ENCODE measurements at regions not wholly inside any gene's neighbourhood (a gene's known extent, or its start where the extent isn't known, plus 50 kb on each side); places are given as distances from the start of the nearest gene placed in this dataset.
"Not testable (repeated sequence)": the region's sequence is repeated elsewhere in the genome, so short reads cannot be mapped to it uniquely, and the experiment has no call there.

- FAIRE-seq: no peak
These were observed 187.1 kb downstream of the UACA start for GRCh38 chr15:70576276-70576675.

GRCh38 chr15:70575231-70576226 lies 187.8 kb downstream of the UACA start:
- FAIRE-seq: no peak

- FAIRE-seq: not testable (repeated sequence)
These were observed 189.0 kb downstream of the UACA start for GRCh38 chr15:70574325-70574724.

- no peak for FAIRE-seq
These were observed 190.1 kb downstream of the UACA start for GRCh38 chr15:70573121-70573850.

- no peak for FAIRE-seq
These were observed 193.6 kb downstream of the UACA start for GRCh38 chr15:70569714-70570231.

- no peak for FAIRE-seq
These were observed 194.2 kb downstream of the UACA start for GRCh38 chr15:70569091-70569713.

GRCh38 chr15:70566989-70567388 lies 196.4 kb downstream of the UACA start:
- FAIRE-seq: no peak

- FAIRE-seq: no peak
These were observed 197.1 kb downstream of the UACA start for GRCh38 chr15:70566047-70566835.

- no peak for FAIRE-seq
These were observed 199.7 kb downstream of the UACA start for GRCh38 chr15:70563561-70564095.

- FAIRE-seq: no peak
These were observed 200.5 kb downstream of the UACA start for GRCh38 chr15:70562906-70563305.

GRCh38 chr15:70561885-70562284 lies 201.5 kb downstream of the UACA start:
- no peak for FAIRE-seq

- FAIRE-seq: no peak
These were observed 202.6 kb downstream of the UACA start for GRCh38 chr15:70560617-70561328.

- no peak for FAIRE-seq
These were observed 203.8 kb downstream of the UACA start for GRCh38 chr15:70559265-70560239.

- FAIRE-seq: no peak
These were observed 204.7 kb downstream of the UACA start for GRCh38 chr15:70558406-70559264.

GRCh38 chr15:70557521-70558258 lies 205.7 kb downstream of the UACA start:
- no peak for FAIRE-seq

GRCh38 chr15:70556779-70557178 lies 206.6 kb downstream of the UACA start:
- no peak for FAIRE-seq

GRCh38 chr15:70556151-70556741 lies 207.1 kb downstream of the UACA start:
- no peak for FAIRE-seq

- no peak for FAIRE-seq
These were observed 207.6 kb downstream of the UACA start for GRCh38 chr15:70555713-70556112.
